ENCODE measurements at regions not wholly inside any gene's neighbourhood (a gene's known extent, or its start where the extent isn't known, plus 50 kb on each side); places are given as distances from the start of the nearest gene placed in this dataset.

- Histone ChIP-seq H3K4me2 (no peak overlapping the region), H3K4me1 (no peaks in the 10 kb centered on the region), H3K79me2 (ENCODE audit: low read depth) (no peaks in the 10 kb centered on the region), H3K9ac (no peak overlapping the region), H3K9me3 (ENCODE audit: low read depth) (no peaks in the 10 kb centered on the region), H3K4me3 (no peak overlapping the region), H4K20me1 (ENCODE audit: low read depth) (no peaks in the 10 kb centered on the region), H2AFZ (replicated peaks) (no peak overlapping the region), H3K27me3 (no peaks in the 10 kb centered on the region), H3K36me3 (no peaks in the 10 kb centered on the region), H3K27ac (no peak overlapping the region), H3F3A (ENCODE audit: low read depth) (no peaks in the 10 kb centered on the region)
- no peak overlapping the region for H3K27ac Mint-ChIP-seq
- no peak for TF ChIP-seq EZH2phosphoT487 (IDR thresholded peaks at IDR 0.05)
- no peak for TF ChIP-seq EZH2 (IDR thresholded peaks at IDR 0.05)
- TF ChIP-seq, protein P1, sequence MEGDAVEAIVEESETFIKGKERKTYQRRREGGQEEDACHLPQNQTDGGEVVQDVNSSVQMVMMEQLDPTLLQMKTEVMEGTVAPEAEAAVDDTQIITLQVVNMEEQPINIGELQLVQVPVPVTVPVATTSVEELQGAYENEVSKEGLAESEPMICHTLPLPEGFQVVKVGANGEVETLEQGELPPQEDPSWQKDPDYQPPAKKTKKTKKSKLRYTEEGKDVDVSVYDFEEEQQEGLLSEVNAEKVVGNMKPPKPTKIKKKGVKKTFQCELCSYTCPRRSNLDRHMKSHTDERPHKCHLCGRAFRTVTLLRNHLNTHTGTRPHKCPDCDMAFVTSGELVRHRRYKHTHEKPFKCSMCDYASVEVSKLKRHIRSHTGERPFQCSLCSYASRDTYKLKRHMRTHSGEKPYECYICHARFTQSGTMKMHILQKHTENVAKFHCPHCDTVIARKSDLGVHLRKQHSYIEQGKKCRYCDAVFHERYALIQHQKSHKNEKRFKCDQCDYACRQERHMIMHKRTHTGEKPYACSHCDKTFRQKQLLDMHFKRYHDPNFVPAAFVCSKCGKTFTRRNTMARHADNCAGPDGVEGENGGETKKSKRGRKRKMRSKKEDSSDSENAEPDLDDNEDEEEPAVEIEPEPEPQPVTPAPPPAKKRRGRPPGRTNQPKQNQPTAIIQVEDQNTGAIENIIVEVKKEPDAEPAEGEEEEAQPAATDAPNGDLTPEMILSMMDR (IDR thresholded peaks at IDR 0.05), result no peak
- no peak for DNase-seq (ENCODE audit: low spot score)
- peaks cover 3% of the 10 kb centered on the region for H3K27me3 Mint-ChIP-seq (ENCODE audit: insufficient read depth, low read depth)
- H3K4me3 Mint-ChIP-seq, result no peak overlapping the region
- no peaks in the 10 kb centered on the region for H3K9me3 Mint-ChIP-seq
- H3K36me3 Mint-ChIP-seq, result no peaks in the 10 kb centered on the region
- peaks cover 3% of the 10 kb centered on the region for H3K4me1 Mint-ChIP-seq
Observed at GRCh38 chr6:84526631-84527030, 237.8 kb downstream of the TBX18 start.

- H3K9me3 Mint-ChIP-seq, result no peaks in the 10 kb centered on the region
- TF ChIP-seq EZH2phosphoT487 (IDR thresholded peaks at IDR 0.05), result no peak
- TF ChIP-seq, protein P1 (IDR thresholded peaks at IDR 0.05), result no peak
- TF ChIP-seq EZH2 (IDR thresholded peaks at IDR 0.05), result no peak
- no peaks in the 10 kb centered on the region for H3K27me3 ChIP-seq
- H2AFZ ChIP-seq (replicated peaks), result no peak overlapping the region
- H3K4me1 ChIP-seq, result no peaks in the 10 kb centered on the region
- no peak overlapping the region for H3K4me2 ChIP-seq
- DNase-seq (ENCODE audit: low spot score), result no peak
- H3K9me3 ChIP-seq (ENCODE audit: low read depth), result no peaks in the 10 kb centered on the region
- no peaks in the 10 kb centered on the region for H3K79me2 ChIP-seq (ENCODE audit: low read depth)
- peaks cover 3% of the 10 kb centered on the region for H3K27me3 Mint-ChIP-seq (ENCODE audit: insufficient read depth, low read depth)
- H3K4me1 Mint-ChIP-seq, result peaks cover 3% of the 10 kb centered on the region
- no peak overlapping the region for H3K4me3 Mint-ChIP-seq
- H3K36me3 ChIP-seq, result no peaks in the 10 kb centered on the region
- H3K27ac Mint-ChIP-seq, result no peak overlapping the region
- H3K36me3 Mint-ChIP-seq, result no peaks in the 10 kb centered on the region
- H3K4me3 ChIP-seq, result no peak overlapping the region
- no peak overlapping the region for H3K27ac ChIP-seq
- no peak overlapping the region for H3K9ac ChIP-seq
- H3F3A ChIP-seq (ENCODE audit: low read depth), result no peaks in the 10 kb centered on the region
- no peaks in the 10 kb centered on the region for H4K20me1 ChIP-seq (ENCODE audit: low read depth)
Observed at GRCh38 chr6:84525907-84526306, 238.5 kb downstream of the TBX18 start.

DNA sequence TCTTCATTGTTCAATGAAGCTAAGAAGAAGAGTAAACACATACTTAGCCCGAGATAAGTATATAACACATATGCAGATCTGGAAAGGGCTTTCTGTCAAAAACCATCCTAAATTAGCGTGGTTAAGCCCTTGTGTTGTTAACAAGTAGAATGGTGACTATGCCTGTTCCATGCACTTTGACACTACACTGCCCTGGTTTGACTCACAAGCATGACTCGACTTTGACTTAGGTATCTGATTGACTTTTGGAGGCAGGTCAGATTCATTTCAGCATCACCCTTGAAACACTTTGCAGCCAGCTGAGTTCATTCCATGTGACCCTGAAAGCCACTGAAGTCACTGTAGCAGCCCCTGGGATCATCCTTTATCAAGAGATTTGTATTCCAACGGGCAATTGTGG is 239.8 kb downstream of the TBX18 start:
- no peaks in the 10 kb centered on the region for H3K9me3 ChIP-seq (ENCODE audit: low read depth)
- DNase-seq (ENCODE audit: low spot score), result no peak
- no peaks in the 10 kb centered on the region for H3K79me2 ChIP-seq (ENCODE audit: low read depth)
- Mint-ChIP-seq H3K4me1 (peaks cover 3% of the 10 kb centered on the region), H3K36me3 (no peaks in the 10 kb centered on the region), H3K27me3 (ENCODE audit: insufficient read depth, low read depth) (peaks cover 3% of the 10 kb centered on the region), H3K27ac (no peak overlapping the region), H3K9me3 (no peaks in the 10 kb centered on the region), H3K4me3 (no peak overlapping the region)
- H3K4me2 ChIP-seq, result no peak overlapping the region
- H3K27me3 ChIP-seq, result no peaks in the 10 kb centered on the region
- H3K4me3 ChIP-seq, result no peak overlapping the region
- no peaks in the 10 kb centered on the region for H3K36me3 ChIP-seq
- no peaks in the 10 kb centered on the region for H3F3A ChIP-seq (ENCODE audit: low read depth)
- TF ChIP-seq EZH2phosphoT487 (IDR thresholded peaks at IDR 0.05) (no peak), EZH2 (IDR thresholded peaks at IDR 0.05) (no peak)
- TF ChIP-seq, protein P1 (IDR thresholded peaks at IDR 0.05), result no peak
- H3K27ac ChIP-seq, result no peak overlapping the region
- no peaks in the 10 kb centered on the region for H3K4me1 ChIP-seq
- no peak overlapping the region for H2AFZ ChIP-seq (replicated peaks)
- H3K9ac ChIP-seq, result no peak overlapping the region
- no peaks in the 10 kb centered on the region for H4K20me1 ChIP-seq (ENCODE audit: low read depth)

Data from neural progenitor cell (in vitro differentiated cells).